Karpas-422 (cell line): ENCODE measurements at regions not wholly inside any gene's neighbourhood (a gene's known extent, or its start where the extent isn't known, plus 50 kb on each side); places are given as distances from the start of the nearest gene placed in this dataset.
A peak's percentile ranks its signal among the peaks of the same experiment; 100 is the strongest.

Source experiments
- DNase-seq: peaks from one replicate; pipeline ENCODE4 v3.0.0-alpha.2; 2015
- H2AFZ ChIP-seq: fragments of 200-600 bp; sonication (generic); 2 replicates; pipeline ENCODE4 v1.6.1; 2014; ENCODE audit warnings: antibody characterized with exemption, low read length, mixed read lengths
- H3K27ac ChIP-seq: fragments of 200-600 bp; sonication (generic); 2 replicates; pipeline ENCODE4 v1.5.1; 2014; ENCODE audit warnings: mild to moderate bottlenecking, low read length, moderate library complexity
- H3K27me3 ChIP-seq: fragments of 200-600 bp; sonication (generic); 2 replicates; pipeline ENCODE4 v1.6.1; 2014; ENCODE audit warnings: low read length, mixed read lengths
- H3K36me3 ChIP-seq: fragments of 200-600 bp; sonication (generic); 2 replicates; pipeline ENCODE4 v1.6.1; 2014; ENCODE audit warnings: low read length, mixed read lengths; ENCODE audit not compliant: insufficient read depth
- H3K4me1 ChIP-seq: fragments of 200-600 bp; sonication (generic); 2 replicates; pipeline ENCODE4 v1.6.1; 2014; ENCODE audit warnings: mild to moderate bottlenecking, low read length, mixed read lengths
- H3K4me2 ChIP-seq: fragments of 200-600 bp; sonication (generic); 2 replicates; pipeline ENCODE4 v1.6.1; 2014; ENCODE audit warnings: low read length, low read depth, mild to moderate bottlenecking; ENCODE audit not compliant: poor library complexity, severe bottlenecking
- H3K4me3 ChIP-seq: fragments of 200-600 bp; sonication (generic); 2 replicates; pipeline ENCODE4 v1.5.1; 2014; ENCODE audit warnings: mild to moderate bottlenecking, antibody characterized with exemption, low read length, mixed read lengths
- H3K79me2 ChIP-seq: fragments of 200-600 bp; sonication (generic); 2 replicates; pipeline ENCODE4 v1.6.1; 2014; ENCODE audit warnings: mild to moderate bottlenecking, low read length, mixed read lengths
- H3K9ac ChIP-seq: fragments of 200-600 bp; sonication (generic); 2 replicates; pipeline ENCODE4 v1.6.0; 2014; ENCODE audit warnings: low read length
- H3K9me2 ChIP-seq: fragments of 200-600 bp; sonication (generic), shearing (Covaris generic); replicated peaks from 2 replicates; pipeline ENCODE4 v1.6.0; 2014; ENCODE audit warnings: mild to moderate bottlenecking, low read length, moderate library complexity; ENCODE audit not compliant: insufficient read depth
- H3K9me3 ChIP-seq: fragments of 300-700, 200-600 bp; sonication (generic); 2 replicates; pipeline ENCODE4 v1.6.1; 2014; ENCODE audit warnings: low read length, mixed read lengths
- H4K20me1 ChIP-seq: fragments of 200-600 bp; sonication (generic); 2 replicates; pipeline ENCODE4 v1.6.1; 2014; ENCODE audit warnings: mild to moderate bottlenecking, antibody characterized with exemption, low read length, low read depth; ENCODE audit not compliant: insufficient read depth

DNA sequence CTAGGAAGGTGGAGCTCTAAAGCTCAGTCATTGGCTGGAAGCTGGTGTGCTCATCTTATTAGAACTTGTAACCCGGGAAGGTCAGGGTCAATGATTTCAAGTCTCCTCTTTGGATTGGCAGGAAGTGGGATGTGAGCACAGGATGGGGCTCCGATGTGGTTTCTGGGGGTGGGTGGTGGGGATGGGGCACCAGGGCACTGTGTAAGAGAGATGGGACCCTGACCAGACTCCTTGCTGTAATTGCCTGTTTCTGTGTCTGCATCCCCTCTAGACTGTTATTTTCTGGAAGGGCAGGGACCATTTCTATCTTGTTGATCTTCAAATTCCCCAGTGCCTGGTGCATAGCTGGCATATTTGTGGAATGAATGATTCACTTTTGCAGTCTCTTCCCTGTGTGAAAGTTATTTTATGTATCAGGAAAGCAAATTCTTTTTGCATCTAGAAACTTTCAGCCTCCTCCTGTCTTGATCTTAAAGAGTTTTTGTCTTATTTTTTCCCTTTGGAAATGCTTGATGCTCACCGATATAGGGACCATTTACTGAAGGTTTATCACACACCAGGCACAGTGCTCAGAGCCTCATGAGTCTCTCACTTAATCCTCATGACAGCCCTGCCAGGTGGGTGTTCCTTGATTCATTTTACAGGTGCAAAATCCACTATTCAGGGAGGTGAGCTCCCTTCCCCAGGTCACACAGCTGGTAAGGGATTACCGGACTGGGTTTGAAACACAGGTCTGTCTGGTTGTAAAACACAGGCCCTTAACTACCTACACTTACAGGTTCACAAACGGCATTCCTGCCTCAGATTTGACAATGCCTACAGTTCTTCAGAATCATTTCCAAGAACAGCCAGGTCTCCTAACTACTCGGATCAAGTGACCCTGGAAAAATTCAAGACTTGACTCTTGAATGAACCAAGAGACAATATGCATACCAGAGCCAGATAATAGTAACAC lies 86.9 kb upstream of the IGF1 start:
- no peak overlapping the region for H3K4me2 ChIP-seq
- no peaks in the 10 kb centered on the region for H3K27me3 ChIP-seq
- no peaks in the 10 kb centered on the region for H4K20me1 ChIP-seq
- no peaks in the 10 kb centered on the region for H3K9me3 ChIP-seq
- no peaks in the 10 kb centered on the region for H3K9me2 ChIP-seq
- no peak overlapping the region for H3K4me3 ChIP-seq
- no peaks in the 10 kb centered on the region for H3K4me1 ChIP-seq
- H3K79me2 ChIP-seq: no peaks in the 10 kb centered on the region
- no peak overlapping the region for H3K9ac ChIP-seq
- DNase-seq: no peak
- no peaks in the 10 kb centered on the region for H3K36me3 ChIP-seq
- no peak overlapping the region for H2AFZ ChIP-seq
- H3K27ac ChIP-seq: no peak overlapping the region

DNA sequence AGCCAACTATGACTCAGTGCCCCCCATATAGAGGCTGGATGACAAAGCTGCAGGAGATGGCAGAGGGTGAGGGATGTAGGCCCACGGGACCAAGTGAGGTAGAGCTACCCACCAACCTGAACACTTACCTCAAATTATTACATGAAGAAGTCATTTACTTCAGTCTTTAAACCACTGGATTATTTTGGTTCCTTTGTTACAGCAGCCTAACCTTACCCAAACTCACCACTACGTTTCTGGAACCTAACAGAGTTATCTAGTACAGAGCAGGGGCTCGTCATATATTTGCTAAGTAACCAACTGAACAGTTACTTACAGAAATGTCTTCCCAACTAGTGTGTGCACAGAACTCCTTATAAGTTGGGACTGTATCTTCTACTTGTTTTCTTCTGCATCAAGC lies 85.2 kb upstream of the IGF1 start:
- Histone ChIP-seq H3K36me3 (no peaks in the 10 kb centered on the region), H3K9me3 (no peaks in the 10 kb centered on the region), H3K79me2 (no peaks in the 10 kb centered on the region), H3K9me2 (no peaks in the 10 kb centered on the region), H3K27ac (no peak overlapping the region), H4K20me1 (no peaks in the 10 kb centered on the region), H3K4me3 (no peak overlapping the region), H2AFZ (no peak overlapping the region), H3K4me2 (no peak overlapping the region), H3K9ac (no peak overlapping the region), H3K27me3 (no peaks in the 10 kb centered on the region), H3K4me1 (no peaks in the 10 kb centered on the region)
- no peak for DNase-seq

DNA sequence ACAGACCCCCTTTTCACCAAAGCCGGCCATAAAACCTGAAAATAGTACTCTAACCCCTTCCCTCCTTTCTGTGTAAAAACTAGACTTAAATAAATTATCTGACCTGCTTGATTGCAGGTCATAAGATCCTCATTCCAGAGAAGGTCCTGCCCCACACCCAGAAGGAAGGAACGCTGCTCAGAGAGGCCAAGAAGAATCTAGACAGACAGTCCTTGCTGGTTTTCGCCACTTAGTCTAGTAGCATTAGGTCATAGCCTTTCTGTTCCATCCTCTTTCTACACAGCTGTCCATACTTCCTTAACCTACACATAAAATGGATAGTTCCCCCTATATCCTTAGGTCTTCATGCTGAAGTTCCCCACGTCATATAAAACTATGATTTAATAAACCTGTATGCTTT lies 83.7 kb upstream of the IGF1 start:
- no peaks in the 10 kb centered on the region for H3K36me3 ChIP-seq
- no peaks in the 10 kb centered on the region for H3K9me2 ChIP-seq
- DNase-seq: no peak
- no peaks in the 10 kb centered on the region for H3K27me3 ChIP-seq
- no peak overlapping the region for H3K9ac ChIP-seq
- no peaks in the 10 kb centered on the region for H3K9me3 ChIP-seq
- H3K4me3 ChIP-seq: no peak overlapping the region
- no peak overlapping the region for H3K4me2 ChIP-seq
- no peak overlapping the region for H3K27ac ChIP-seq
- no peaks in the 10 kb centered on the region for H3K4me1 ChIP-seq
- H4K20me1 ChIP-seq: no peaks in the 10 kb centered on the region
- no peak overlapping the region for H2AFZ ChIP-seq
- no peaks in the 10 kb centered on the region for H3K79me2 ChIP-seq

DNA sequence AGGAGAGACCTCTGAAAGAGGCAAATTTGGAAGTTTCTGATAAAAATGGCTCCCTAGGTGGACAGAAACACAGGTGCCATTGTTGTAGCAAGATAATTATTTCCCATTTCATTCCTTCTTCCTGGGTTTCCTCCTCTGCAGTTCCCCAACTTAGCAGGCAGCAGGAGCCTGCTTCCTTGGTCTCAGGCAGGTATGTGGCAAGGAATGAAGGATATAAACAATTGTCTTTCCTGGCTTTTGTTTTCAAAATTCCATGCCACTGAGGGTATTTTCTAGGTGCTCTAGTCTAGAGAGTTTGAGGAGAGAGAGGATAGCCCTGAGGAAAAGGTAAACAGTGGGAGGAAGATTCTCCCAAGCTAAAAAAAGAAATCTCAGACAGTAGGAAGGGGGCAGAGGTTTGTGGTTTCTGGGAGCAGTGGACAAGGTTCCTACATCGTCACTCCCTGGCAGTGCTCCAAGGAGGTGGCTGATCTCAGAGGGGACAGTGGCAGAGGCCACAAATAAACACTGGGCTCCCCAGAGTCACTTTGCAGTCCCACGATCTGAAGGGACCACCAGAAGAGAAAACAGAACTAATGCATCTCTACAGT lies 82.6 kb upstream of the IGF1 start:
- Histone ChIP-seq H3K27ac (no peak overlapping the region), H3K79me2 (no peaks in the 10 kb centered on the region), H3K36me3 (no peaks in the 10 kb centered on the region), H3K9ac (no peak overlapping the region), H3K4me1 (no peaks in the 10 kb centered on the region), H3K9me3 (no peaks in the 10 kb centered on the region), H2AFZ (no peak overlapping the region), H4K20me1 (no peaks in the 10 kb centered on the region), H3K4me2 (no peak overlapping the region), H3K4me3 (no peak overlapping the region), H3K27me3 (no peaks in the 10 kb centered on the region), H3K9me2 (no peaks in the 10 kb centered on the region)
- no peak for DNase-seq

DNA sequence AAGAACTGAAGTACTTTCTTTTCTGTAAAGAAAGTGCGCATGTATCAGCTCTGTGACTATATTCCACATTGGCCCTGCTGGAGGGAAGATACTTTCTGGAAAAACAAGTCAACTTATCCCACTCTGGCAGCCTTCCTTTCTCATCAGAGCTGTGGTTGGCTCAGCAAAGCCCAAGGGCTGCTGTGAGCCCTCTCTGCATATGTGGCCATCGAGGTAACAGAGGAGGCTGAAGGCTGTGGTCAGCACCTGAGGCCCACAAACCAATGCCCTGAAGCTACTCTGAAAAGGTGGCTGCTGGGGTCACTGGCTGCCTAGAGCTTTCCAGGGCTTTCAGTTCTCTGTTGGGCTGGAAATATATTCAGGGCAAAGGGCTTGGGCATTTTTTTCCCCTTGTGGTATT lies 70.8 kb upstream of the IGF1 start:
- Histone ChIP-seq H3K4me3 (no peak overlapping the region), H3K9ac (no peak overlapping the region), H3K36me3 (no peaks in the 10 kb centered on the region), H2AFZ (no peak overlapping the region), H3K4me1 (no peaks in the 10 kb centered on the region), H3K79me2 (no peaks in the 10 kb centered on the region), H3K9me3 (no peaks in the 10 kb centered on the region), H3K27ac (no peak overlapping the region), H3K27me3 (no peaks in the 10 kb centered on the region), H3K9me2 (no peaks in the 10 kb centered on the region), H3K4me2 (no peak overlapping the region), H4K20me1 (no peaks in the 10 kb centered on the region)
- peak; percentile 30 for DNase-seq

DNA sequence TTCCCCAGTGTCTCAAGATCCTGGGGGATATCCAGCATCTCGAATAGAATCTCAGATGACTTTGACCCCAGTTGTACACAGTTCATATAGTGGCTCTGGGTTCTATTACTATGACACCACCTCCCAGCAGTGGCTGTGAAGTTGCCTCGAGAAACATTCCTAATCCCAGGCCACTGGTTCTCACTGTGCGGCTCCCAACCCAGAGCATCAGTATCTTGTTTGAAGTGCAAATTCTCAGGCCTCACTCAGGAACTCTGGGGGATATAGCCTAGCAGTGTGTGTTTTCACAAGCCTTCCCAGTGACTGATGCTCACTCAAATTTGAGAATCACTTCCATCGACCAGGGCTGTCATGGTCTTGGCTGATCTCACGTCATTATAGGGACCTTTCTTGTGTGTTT lies 69.3 kb upstream of the IGF1 start:
- H3K27me3 ChIP-seq: no peaks in the 10 kb centered on the region
- no peaks in the 10 kb centered on the region for H3K9me3 ChIP-seq
- H3K9me2 ChIP-seq: no peaks in the 10 kb centered on the region
- no peak overlapping the region for H3K27ac ChIP-seq
- H3K36me3 ChIP-seq: no peaks in the 10 kb centered on the region
- no peak overlapping the region for H3K4me3 ChIP-seq
- no peaks in the 10 kb centered on the region for H3K79me2 ChIP-seq
- H3K9ac ChIP-seq: no peak overlapping the region
- H3K4me2 ChIP-seq: no peak overlapping the region
- H2AFZ ChIP-seq: no peak overlapping the region
- H4K20me1 ChIP-seq: no peaks in the 10 kb centered on the region
- peak; percentile 19 for DNase-seq
- H3K4me1 ChIP-seq: no peaks in the 10 kb centered on the region

DNA sequence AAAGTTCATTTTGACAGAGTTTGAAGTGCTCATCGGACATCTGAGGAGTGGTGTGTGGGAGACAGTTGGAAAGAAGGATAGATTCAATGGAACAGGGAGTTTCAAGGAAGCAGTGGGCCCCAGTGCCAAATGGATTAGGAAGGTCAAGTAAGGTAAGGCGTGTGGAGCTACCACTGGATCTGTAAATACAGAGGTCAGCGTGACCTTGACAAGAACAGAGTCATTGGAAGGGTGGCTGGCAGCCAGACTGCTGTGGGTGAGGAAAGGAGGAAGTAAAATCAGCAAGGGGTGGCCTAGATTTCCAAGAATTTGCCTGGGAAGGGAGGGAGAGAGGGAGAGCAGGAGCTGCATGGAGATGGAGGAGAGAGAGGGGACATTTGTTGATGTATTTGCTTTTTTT lies 68.2 kb upstream of the IGF1 start:
- Histone ChIP-seq H4K20me1 (no peaks in the 10 kb centered on the region), H3K4me2 (no peak overlapping the region), H3K27me3 (no peaks in the 10 kb centered on the region), H3K9me2 (no peaks in the 10 kb centered on the region), H3K4me3 (no peak overlapping the region), H3K27ac (no peak overlapping the region), H3K79me2 (no peaks in the 10 kb centered on the region), H3K9ac (no peak overlapping the region), H3K4me1 (no peaks in the 10 kb centered on the region), H3K36me3 (no peaks in the 10 kb centered on the region), H2AFZ (no peak overlapping the region), H3K9me3 (no peaks in the 10 kb centered on the region)
- no peak for DNase-seq

DNA sequence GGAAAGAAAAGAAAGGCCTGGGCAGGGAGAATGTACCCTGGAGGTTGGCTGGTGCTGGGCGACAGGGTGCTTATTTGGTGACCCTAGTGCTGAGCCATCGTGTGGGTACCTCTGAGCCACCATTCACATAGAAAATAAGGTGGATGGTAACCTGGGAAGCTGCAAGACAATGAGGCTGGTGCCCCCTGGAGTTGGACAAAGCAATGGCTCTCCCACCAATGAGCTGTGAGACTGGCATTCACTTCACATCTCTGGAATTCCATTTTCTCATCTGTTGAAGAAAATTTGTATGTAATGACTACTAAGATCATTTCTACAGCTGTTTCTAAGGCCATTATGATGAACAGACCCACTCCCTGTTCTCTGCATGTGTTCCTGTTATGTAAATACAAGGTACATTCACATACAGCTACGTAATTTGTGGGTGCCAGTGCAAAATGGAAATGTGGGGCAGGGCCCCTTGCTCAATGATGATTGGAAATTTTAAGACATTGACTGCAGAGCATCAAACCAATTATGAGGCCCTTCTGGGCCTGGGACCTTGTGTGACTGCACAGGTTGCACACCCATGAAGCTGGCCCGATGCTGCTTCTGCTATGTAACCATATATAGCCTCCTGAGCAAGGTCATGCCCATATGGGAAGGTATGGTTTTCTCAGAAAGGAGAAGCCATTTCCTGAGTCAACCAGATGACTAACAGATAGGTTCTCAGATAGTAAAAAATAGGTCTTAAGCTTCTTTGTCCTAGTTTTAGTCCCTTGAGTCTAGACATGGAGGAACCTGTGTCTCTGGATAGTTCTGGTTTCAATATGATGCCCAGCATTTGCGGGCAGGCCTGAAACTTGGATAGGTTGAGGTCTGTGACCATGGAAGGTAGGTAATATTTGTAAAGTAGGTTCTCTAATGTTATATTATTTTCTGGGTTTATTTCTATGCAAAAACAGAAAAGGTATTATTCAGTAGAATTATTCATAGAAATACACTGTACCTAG lies 63.4 kb upstream of the IGF1 start:
- DNase-seq: peak; percentile 52
- no peaks in the 10 kb centered on the region for H3K27me3 ChIP-seq

More for the DNA sequence above, 63.4 kb upstream of the IGF1 start:
- Histone ChIP-seq H3K9me2 (no peaks in the 10 kb centered on the region), H2AFZ (no peak overlapping the region), H3K4me1 (no peaks in the 10 kb centered on the region), H4K20me1 (no peaks in the 10 kb centered on the region), H3K4me3 (no peak overlapping the region), H3K27ac (no peak overlapping the region), H3K9me3 (no peaks in the 10 kb centered on the region), H3K9ac (no peak overlapping the region), H3K4me2 (no peak overlapping the region), H3K79me2 (no peaks in the 10 kb centered on the region), H3K36me3 (no peaks in the 10 kb centered on the region)
